MCF 10A (cell line): ENCODE measurements at regions not wholly inside any gene's neighbourhood (a gene's known extent, or its start where the extent isn't known, plus 50 kb on each side); places are given as distances from the start of the nearest gene placed in this dataset.

Source experiments
- BruUV-seq: library from RNA; stranded (reverse); fragments of 400-500 nt; replicated peaks from 2 replicates; lab custom pipeline; 2021; lab: Mats Ljungman, UMichigan
- CTCF ChIA-PET: fragments of 300-600 bp; sonication (Branson Sonifier 250); formaldehyde crosslinking; extraction: SDS; loops from one replicate; lab custom pipeline; 2021; ENCODE audit warnings: antibody characterized with exemption, inconsistent platforms; lab: Yijun Ruan, JAX
- POLR2A ChIA-PET: fragments of 300-600, 350-650 bp; sonication (Branson Sonifier 250); formaldehyde crosslinking; extraction: SDS; loops from one replicate; lab custom pipeline; 2020; ENCODE audit warnings: antibody characterized with exemption, inconsistent platforms; lab: Yijun Ruan, JAX
- DNase-seq: peaks from one replicate; pipeline ENCODE4 v3.0.0-alpha.2; 2018; ENCODE audit not compliant: unreplicated experiment
- H3K27ac Mint-ChIP-seq: one replicate; pipeline ENCODE4 v1.8.0; 2022; ENCODE audit warnings: mild to moderate bottlenecking, low read depth, mixed read lengths; ENCODE audit not compliant: unreplicated experiment
- H3K27me3 Mint-ChIP-seq: one replicate; pipeline ENCODE4 v1.8.0; 2022; ENCODE audit warnings: mixed read lengths; ENCODE audit not compliant: insufficient read depth, unreplicated experiment
- H3K36me3 Mint-ChIP-seq: one replicate; pipeline ENCODE4 v1.8.0; 2022; ENCODE audit warnings: mild to moderate bottlenecking, moderate library complexity, mixed read lengths; ENCODE audit not compliant: insufficient read depth, unreplicated experiment
- H3K4me1 Mint-ChIP-seq: one replicate; pipeline ENCODE4 v1.8.0; 2022; ENCODE audit warnings: mixed read lengths; ENCODE audit not compliant: insufficient read depth, unreplicated experiment
- H3K4me3 Mint-ChIP-seq: one replicate; pipeline ENCODE4 v1.8.0; 2022; ENCODE audit warnings: mild to moderate bottlenecking, moderate library complexity, mixed read lengths; ENCODE audit not compliant: unreplicated experiment
- H3K9me3 Mint-ChIP-seq: one replicate; pipeline ENCODE4 v1.8.0; 2022; ENCODE audit warnings: mixed read lengths; ENCODE audit not compliant: unreplicated experiment
- CTCF ChIP-seq: fragments of 200-600 bp; IDR thresholded peaks from one replicate; pipeline ENCODE4 v1.8.0; 2022; ENCODE audit warnings: antibody characterized with exemption, mild to moderate bottlenecking; ENCODE audit not compliant: unreplicated experiment
- intact Hi-C: fragments of 100-400 bp; cut with micrococcal nuclease; formaldehyde crosslinking; loops from 2 replicates; pipeline ENCODE4 v1.14.1; 2022

- no peak overlapping the region for H3K27ac Mint-ChIP-seq
- no peak for DNase-seq
- H3K4me1 Mint-ChIP-seq, result peaks cover 6% of the 10 kb centered on the region
- H3K4me3 Mint-ChIP-seq, result no peak overlapping the region
- ChIA-PET CTCF (no interaction called here), POLR2A (no interaction called here)
- H3K9me3 Mint-ChIP-seq, result no peaks in the 10 kb centered on the region
- intact Hi-C loops, result no loop called here
- no peak for TF ChIP-seq CTCF
- no TSS peak for BruUV-seq
- no peaks in the 10 kb centered on the region for H3K27me3 Mint-ChIP-seq
- peaks cover 11% of the 10 kb centered on the region for H3K36me3 Mint-ChIP-seq
Observed at GRCh38 chr1:82844447-82844846, 1043.7 kb downstream of the ADGRL2 start.

- H3K4me3 Mint-ChIP-seq, result no peak overlapping the region
- DNase-seq, result no peak
- H3K9me3 Mint-ChIP-seq, result no peaks in the 10 kb centered on the region
- no peak for TF ChIP-seq CTCF
- ChIA-PET POLR2A (no interaction called here), CTCF (interaction anchor here (0.6 kb wide), 1 partner anchor 235 kb away, joined by 3 read pairs; no protein-coding TSS in a partner anchor)
- intact Hi-C loops, result no loop called here
- peaks cover 6% of the 10 kb centered on the region for H3K4me1 Mint-ChIP-seq
- H3K27me3 Mint-ChIP-seq, result no peaks in the 10 kb centered on the region
- H3K27ac Mint-ChIP-seq, result no peak overlapping the region
- H3K36me3 Mint-ChIP-seq, result peaks cover 11% of the 10 kb centered on the region
- no TSS peak for BruUV-seq
Observed at GRCh38 chr1:82843876-82844275, 1043.1 kb downstream of the ADGRL2 start.

- ChIA-PET POLR2A (interaction anchor here (0.6 kb wide), 1 partner anchor 453 kb away, joined by 3 read pairs; no protein-coding TSS in a partner anchor), CTCF (interaction anchor here (0.6 to 1.1 kb wide), 2 partner anchors 13 to 594 kb away, joined by 4 read pairs; no protein-coding TSS in a partner anchor)
- no TSS peak for BruUV-seq
- H3K4me1 Mint-ChIP-seq, result peaks cover 13% of the 10 kb centered on the region
- H3K27ac Mint-ChIP-seq, result no peak overlapping the region
- intact Hi-C loops, result no loop called here
- H3K36me3 Mint-ChIP-seq, result peaks cover 5% of the 10 kb centered on the region
- DNase-seq, result no peak
- H3K9me3 Mint-ChIP-seq, result no peaks in the 10 kb centered on the region
- no peak for TF ChIP-seq CTCF
- H3K27me3 Mint-ChIP-seq, result no peaks in the 10 kb centered on the region
- H3K4me3 Mint-ChIP-seq, result no peak overlapping the region
Observed at GRCh38 chr1:82840192-82840591, 1039.5 kb downstream of the ADGRL2 start.

GRCh38 chr1:82837766-82838465 is 1037.2 kb downstream of the ADGRL2 start:
- BruUV-seq, result no TSS peak
- intact Hi-C loops, result no loop called here
- Mint-ChIP-seq H3K4me1 (peaks cover 13% of the 10 kb centered on the region), H3K27ac (peak overlapping the region; percentile 61), H3K4me3 (no peak overlapping the region), H3K9me3 (no peaks in the 10 kb centered on the region), H3K27me3 (no peaks in the 10 kb centered on the region), H3K36me3 (peaks cover 5% of the 10 kb centered on the region)
- TF ChIP-seq CTCF, result no peak
- POLR2A ChIA-PET, result interaction anchor here (1.1 kb wide), 1 partner anchor 12 kb away, joined by 3 read pairs; no protein-coding TSS in a partner anchor
- DNase-seq, result peak; percentile 43
- CTCF ChIA-PET, result interaction anchor here (0.7 kb wide), 2 partner anchors 142 to 987 kb away, joined by 4 read pairs; no protein-coding TSS in a partner anchor
